MCF 10A (cell line): ENCODE measurements at regions not wholly inside any gene's neighbourhood (a gene's known extent, or its start where the extent isn't known, plus 50 kb on each side); places are given as distances from the start of the nearest gene placed in this dataset.

Experiments
- BruUV-seq: library from RNA; stranded (reverse); fragments of 400-500 nt; replicated peaks from 2 replicates; lab custom pipeline; 2021; lab: Mats Ljungman, UMichigan
- CTCF ChIA-PET: fragments of 300-600 bp; sonication (Branson Sonifier 250); formaldehyde crosslinking; extraction: SDS; loops from one replicate; lab custom pipeline; 2021; ENCODE audit warnings: antibody characterized with exemption, inconsistent platforms; lab: Yijun Ruan, JAX
- POLR2A ChIA-PET: fragments of 300-600, 350-650 bp; sonication (Branson Sonifier 250); formaldehyde crosslinking; extraction: SDS; loops from one replicate; lab custom pipeline; 2020; ENCODE audit warnings: antibody characterized with exemption, inconsistent platforms; lab: Yijun Ruan, JAX
- DNase-seq: peaks from one replicate; pipeline ENCODE4 v3.0.0-alpha.2; 2018; ENCODE audit not compliant: unreplicated experiment
- H3K27ac Mint-ChIP-seq: one replicate; pipeline ENCODE4 v1.8.0; 2022; ENCODE audit warnings: mild to moderate bottlenecking, low read depth, mixed read lengths; ENCODE audit not compliant: unreplicated experiment
- H3K27me3 Mint-ChIP-seq: one replicate; pipeline ENCODE4 v1.8.0; 2022; ENCODE audit warnings: mixed read lengths; ENCODE audit not compliant: insufficient read depth, unreplicated experiment
- H3K36me3 Mint-ChIP-seq: one replicate; pipeline ENCODE4 v1.8.0; 2022; ENCODE audit warnings: mild to moderate bottlenecking, moderate library complexity, mixed read lengths; ENCODE audit not compliant: insufficient read depth, unreplicated experiment
- H3K4me1 Mint-ChIP-seq: one replicate; pipeline ENCODE4 v1.8.0; 2022; ENCODE audit warnings: mixed read lengths; ENCODE audit not compliant: insufficient read depth, unreplicated experiment
- H3K4me3 Mint-ChIP-seq: one replicate; pipeline ENCODE4 v1.8.0; 2022; ENCODE audit warnings: mild to moderate bottlenecking, moderate library complexity, mixed read lengths; ENCODE audit not compliant: unreplicated experiment
- H3K9me3 Mint-ChIP-seq: one replicate; pipeline ENCODE4 v1.8.0; 2022; ENCODE audit warnings: mixed read lengths; ENCODE audit not compliant: unreplicated experiment
- CTCF ChIP-seq: fragments of 200-600 bp; IDR thresholded peaks from one replicate; pipeline ENCODE4 v1.8.0; 2022; ENCODE audit warnings: antibody characterized with exemption, mild to moderate bottlenecking; ENCODE audit not compliant: unreplicated experiment
- intact Hi-C: fragments of 100-400 bp; cut with micrococcal nuclease; formaldehyde crosslinking; loops from 2 replicates; pipeline ENCODE4 v1.14.1; 2022

- Mint-ChIP-seq H3K27me3 (no peaks in the 10 kb centered on the region), H3K4me1 (peaks cover 15% of the 10 kb centered on the region), H3K4me3 (no peak overlapping the region), H3K9me3 (no peaks in the 10 kb centered on the region), H3K27ac (peak overlapping the region; percentile 84), H3K36me3 (no peaks in the 10 kb centered on the region)
- intact Hi-C loops, result no loop called here
- BruUV-seq, result no TSS peak
- POLR2A ChIA-PET, result no interaction called here
- CTCF ChIA-PET, result no interaction called here
- DNase-seq, result peak; percentile 58
- TF ChIP-seq CTCF, result no peak
Observed at GRCh38 chr13:84479656-84480055, 597.4 kb upstream of the SLITRK1 start.

- Mint-ChIP-seq H3K9me3 (no peaks in the 10 kb centered on the region), H3K4me1 (no peaks in the 10 kb centered on the region), H3K27me3 (no peaks in the 10 kb centered on the region), H3K27ac (no peak overlapping the region), H3K36me3 (no peaks in the 10 kb centered on the region), H3K4me3 (no peak overlapping the region)
- BruUV-seq, result no TSS peak
- ChIA-PET POLR2A (no interaction called here), CTCF (no interaction called here)
- no peak for TF ChIP-seq CTCF
- DNase-seq, result no peak
- intact Hi-C loops, result no loop called here
Observed at GRCh38 chr13:84470528-84470927, 588.3 kb upstream of the SLITRK1 start.

GRCh38 chr13:84466461-84466860, 584.2 kb upstream of the SLITRK1 start:
- H3K9me3 Mint-ChIP-seq, result no peaks in the 10 kb centered on the region
- no peak overlapping the region for H3K27ac Mint-ChIP-seq
- no peak for TF ChIP-seq CTCF
- DNase-seq, result no peak
- no TSS peak for BruUV-seq
- no peaks in the 10 kb centered on the region for H3K4me1 Mint-ChIP-seq
- intact Hi-C loops, result no loop called here
- ChIA-PET CTCF (no interaction called here), POLR2A (no interaction called here)
- no peaks in the 10 kb centered on the region for H3K27me3 Mint-ChIP-seq
- no peaks in the 10 kb centered on the region for H3K36me3 Mint-ChIP-seq
- no peak overlapping the region for H3K4me3 Mint-ChIP-seq

- POLR2A ChIA-PET, result interaction anchor here (0.7 kb wide), 1 partner anchor 15 kb away, joined by 3 read pairs; no protein-coding TSS in a partner anchor
- no TSS peak for BruUV-seq
Observed at GRCh38 chr13:84460989-84461388, 578.7 kb upstream of the SLITRK1 start.

More at GRCh38 chr13:84460989-84461388, 578.7 kb upstream of the SLITRK1 start:
- H3K4me1 Mint-ChIP-seq, result no peaks in the 10 kb centered on the region
- H3K9me3 Mint-ChIP-seq, result no peaks in the 10 kb centered on the region
- no peaks in the 10 kb centered on the region for H3K36me3 Mint-ChIP-seq
- H3K27me3 Mint-ChIP-seq, result no peaks in the 10 kb centered on the region
- no peak overlapping the region for H3K27ac Mint-ChIP-seq
- no peak for TF ChIP-seq CTCF
- DNase-seq, result no peak
- H3K4me3 Mint-ChIP-seq, result no peak overlapping the region
- intact Hi-C loops, result no loop called here
- CTCF ChIA-PET, result no interaction called here
